ENCODE measurements at regions not wholly inside any gene's neighbourhood (a gene's known extent, or its start where the extent isn't known, plus 50 kb on each side); places are given as distances from the start of the nearest gene placed in this dataset.

GRCh38 chr20:41668057-41668749 is 50.0 kb upstream of the CHD6 start:
- in situ Hi-C loops (cut with HindIII; ENCODE audit: low pct_unique_long_range_greater_than_20kb, low sequenced_read_pairs): no loop called here
- DNase-seq (ENCODE audit: low read depth): no peak

Measured in Caki2 (cell line).